ENCODE measurements at regions not wholly inside any gene's neighbourhood (a gene's known extent, or its start where the extent isn't known, plus 50 kb on each side); places are given as distances from the start of the nearest gene placed in this dataset.

GRCh38 chr10:2716596-2716995 lies 350.8 kb upstream of the PFKP start:
- TF ChIP-seq POLR2A (IDR thresholded peaks at IDR 0.05), result no peak
- no peak for TF ChIP-seq CTCF (IDR thresholded peaks at IDR 0.05)
- no peak for TF ChIP-seq POLR2AphosphoS5 (IDR thresholded peaks at IDR 0.05)
